IPS-20b (cell line): ENCODE measurements at regions not wholly inside any gene's neighbourhood (a gene's known extent, or its start where the extent isn't known, plus 50 kb on each side); places are given as distances from the start of the nearest gene placed in this dataset.
"Not testable (repeated sequence)": the region's sequence is repeated elsewhere in the genome, so short reads cannot be mapped to it uniquely, and the experiment has no call there.

Experiments
- H3K27ac ChIP-seq: one replicate; pipeline ENCODE4 v1.5.1; 2013; ENCODE audit warnings: low read length
- H3K27me3 ChIP-seq: 2 replicates; pipeline ENCODE4 v1.6.1; 2013; ENCODE audit warnings: mild to moderate bottlenecking, low read length, inconsistent platforms; ENCODE audit not compliant: insufficient read depth
- H3K36me3 ChIP-seq: 2 replicates; pipeline ENCODE4 v1.6.1; 2013; ENCODE audit warnings: low read depth, mild to moderate bottlenecking, inconsistent platforms, low read length, moderate library complexity; ENCODE audit not compliant: insufficient read depth
- H3K4me1 ChIP-seq: 2 replicates; pipeline ENCODE4 v1.6.1; 2013; ENCODE audit warnings: mild to moderate bottlenecking, control low read depth, inconsistent platforms, low read length, moderate library complexity; ENCODE audit not compliant: insufficient read depth
- H3K4me3 ChIP-seq: 2 replicates; pipeline ENCODE4 v1.5.1; 2013; ENCODE audit warnings: mild to moderate bottlenecking, low read length, inconsistent platforms
- H3K9ac ChIP-seq: 2 replicates; pipeline ENCODE4 v1.6.1; 2013; ENCODE audit warnings: low read depth, mild to moderate bottlenecking, inconsistent platforms, low read length, moderate library complexity
- H3K9me3 ChIP-seq: 2 replicates; pipeline ENCODE4 v1.6.1; 2013; ENCODE audit warnings: mild to moderate bottlenecking, low read depth, low read length, inconsistent platforms; ENCODE audit not compliant: insufficient read depth

DNA sequence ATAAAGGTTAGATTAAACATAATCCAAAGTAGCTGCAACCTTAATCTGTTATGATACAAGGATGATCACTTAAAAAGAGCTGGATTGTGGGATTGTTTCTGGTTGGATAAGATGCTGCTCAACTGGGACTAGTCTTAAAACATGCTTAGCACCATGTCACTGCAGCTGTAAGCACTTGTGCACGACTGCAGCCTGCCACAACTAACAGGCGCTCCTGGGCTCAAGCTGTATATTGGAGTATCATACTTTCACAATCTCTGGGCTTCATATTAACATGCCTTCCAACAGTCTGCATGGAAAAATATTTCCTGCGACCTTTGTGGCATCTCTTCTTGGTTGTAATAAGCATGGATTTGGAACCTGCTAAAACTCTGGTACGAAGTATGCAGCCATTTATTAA is 493.0 kb upstream of the PITX2 start:
- H3K4me1 ChIP-seq: no peaks in the 10 kb centered on the region
- H3K9ac ChIP-seq: no peak overlapping the region
- no peak overlapping the region for H3K27ac ChIP-seq
- no peaks in the 10 kb centered on the region for H3K27me3 ChIP-seq
- H3K9me3 ChIP-seq: no peaks in the 10 kb centered on the region
- H3K4me3 ChIP-seq: no peak overlapping the region
- no peaks in the 10 kb centered on the region for H3K36me3 ChIP-seq

DNA sequence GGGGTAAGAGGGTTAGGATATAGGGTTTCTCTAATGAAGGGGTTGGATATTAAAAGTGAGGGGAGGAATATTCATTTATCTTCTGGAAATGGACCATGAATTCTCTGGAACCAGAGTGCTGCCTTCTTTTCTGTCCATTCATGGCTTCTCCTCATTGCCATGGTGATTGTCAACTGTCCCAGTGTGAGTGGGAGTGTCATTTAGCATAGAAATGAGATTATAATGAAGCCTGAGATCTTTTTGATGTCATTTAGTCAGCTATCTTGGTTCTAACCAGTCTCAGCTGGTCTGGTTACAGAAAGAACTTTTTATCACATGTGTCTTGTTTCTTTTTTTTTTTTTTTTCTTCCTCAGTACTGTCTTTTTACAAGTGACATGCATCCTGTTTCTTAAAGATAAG is 497.3 kb upstream of the PITX2 start:
- no peaks in the 10 kb centered on the region for H3K4me1 ChIP-seq
- no peaks in the 10 kb centered on the region for H3K36me3 ChIP-seq
- no peaks in the 10 kb centered on the region for H3K9me3 ChIP-seq
- no peak overlapping the region for H3K9ac ChIP-seq
- H3K4me3 ChIP-seq: no peak overlapping the region
- H3K27me3 ChIP-seq: no peaks in the 10 kb centered on the region
- H3K27ac ChIP-seq: no peak overlapping the region

DNA sequence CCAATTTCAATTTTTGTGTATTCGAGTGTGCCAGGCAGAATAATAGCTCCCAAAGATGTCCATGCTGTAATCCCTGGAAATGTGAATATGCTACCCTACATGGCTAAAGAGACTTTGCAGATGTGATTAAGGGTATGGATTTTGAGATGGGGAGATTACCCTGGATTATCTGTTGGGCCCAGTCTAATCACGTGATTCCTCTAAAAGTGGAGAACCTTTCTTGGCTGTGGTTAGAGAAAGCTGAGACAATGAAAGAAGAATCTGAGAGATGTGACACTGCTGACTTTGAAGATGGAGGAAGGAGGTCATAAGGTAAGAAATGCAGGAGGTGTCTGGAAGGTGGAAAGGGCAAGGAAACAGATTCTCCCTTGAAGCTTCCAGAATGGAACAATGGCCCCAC is 503.5 kb upstream of the PITX2 start:
- H3K27ac ChIP-seq: no peak overlapping the region
- H3K9ac ChIP-seq: no peak overlapping the region
- H3K4me1 ChIP-seq: no peaks in the 10 kb centered on the region
- no peak overlapping the region for H3K4me3 ChIP-seq
- H3K27me3 ChIP-seq: no peaks in the 10 kb centered on the region
- H3K9me3 ChIP-seq: no peaks in the 10 kb centered on the region
- no peaks in the 10 kb centered on the region for H3K36me3 ChIP-seq

DNA sequence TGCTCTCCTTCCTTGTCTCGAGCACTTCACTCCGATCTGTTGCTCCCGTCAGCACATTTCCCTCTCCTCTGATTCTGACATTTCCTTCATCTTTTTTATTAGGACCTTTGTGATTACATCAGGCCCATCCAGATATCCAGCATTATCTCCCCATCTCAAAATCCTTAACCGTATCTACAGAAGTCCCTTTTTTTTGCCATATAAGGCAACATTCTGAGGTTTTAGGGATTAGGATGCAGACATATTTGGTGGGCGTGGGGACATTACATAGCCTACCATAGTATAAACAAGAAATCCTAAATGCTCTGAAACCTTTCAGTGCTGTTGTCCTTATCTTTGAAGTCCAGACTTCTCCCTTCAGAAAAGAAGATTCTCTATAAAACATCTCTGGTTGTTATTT is 505.0 kb upstream of the PITX2 start:
- H3K27me3 ChIP-seq: no peaks in the 10 kb centered on the region
- no peaks in the 10 kb centered on the region for H3K4me1 ChIP-seq
- no peaks in the 10 kb centered on the region for H3K9me3 ChIP-seq
- H3K27ac ChIP-seq: no peak overlapping the region
- H3K36me3 ChIP-seq: no peaks in the 10 kb centered on the region
- H3K4me3 ChIP-seq: no peak overlapping the region
- H3K9ac ChIP-seq: no peak overlapping the region

DNA sequence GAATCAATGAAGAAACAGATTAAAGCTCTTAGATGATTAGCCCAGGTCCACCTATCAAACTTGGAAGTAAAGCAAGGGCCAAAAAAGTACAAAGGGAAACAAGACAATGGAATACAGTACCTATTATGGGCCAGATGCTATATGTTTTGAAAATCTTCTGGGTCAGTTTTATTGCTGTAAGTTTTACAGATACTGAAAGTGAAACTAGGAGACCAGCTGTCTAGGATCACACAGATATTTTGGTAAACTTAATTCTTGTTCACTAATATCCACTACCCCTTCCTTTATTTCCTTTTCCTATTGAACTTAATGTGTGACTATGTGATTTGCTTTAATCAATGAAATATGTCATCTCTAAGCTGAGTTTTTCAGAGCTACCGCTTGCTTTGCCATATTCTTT is 505.4 kb upstream of the PITX2 start:
- H3K27me3 ChIP-seq: no peaks in the 10 kb centered on the region
- H3K9me3 ChIP-seq: no peaks in the 10 kb centered on the region
- no peak overlapping the region for H3K9ac ChIP-seq
- no peak overlapping the region for H3K27ac ChIP-seq
- H3K4me1 ChIP-seq: no peaks in the 10 kb centered on the region
- no peak overlapping the region for H3K4me3 ChIP-seq
- no peaks in the 10 kb centered on the region for H3K36me3 ChIP-seq

DNA sequence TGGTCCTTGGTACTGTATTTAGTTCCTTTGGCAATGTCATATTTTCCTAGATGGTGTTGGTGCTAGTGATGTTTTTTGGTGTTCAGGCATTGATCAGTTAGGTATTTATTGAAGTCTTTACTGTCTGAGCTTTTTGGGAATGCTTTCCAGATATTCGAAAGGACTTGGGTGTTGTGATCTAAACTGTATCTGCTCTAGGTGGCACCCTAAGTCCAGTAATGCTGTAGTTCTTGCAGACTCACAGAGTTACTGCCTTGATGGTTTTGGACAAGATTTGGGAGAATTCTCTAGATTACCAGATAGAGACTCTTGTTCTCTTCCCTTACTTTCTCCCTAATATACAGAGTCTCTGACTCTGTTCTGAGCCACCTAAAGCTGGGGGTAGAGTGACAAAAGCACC is 513.6 kb upstream of the PITX2 start:
- Histone ChIP-seq H3K36me3 (no peaks in the 10 kb centered on the region), H3K27ac (no peak overlapping the region), H3K9ac (no peak overlapping the region), H3K27me3 (no peaks in the 10 kb centered on the region), H3K4me3 (no peak overlapping the region), H3K9me3 (no peaks in the 10 kb centered on the region), H3K4me1 (no peaks in the 10 kb centered on the region)

DNA sequence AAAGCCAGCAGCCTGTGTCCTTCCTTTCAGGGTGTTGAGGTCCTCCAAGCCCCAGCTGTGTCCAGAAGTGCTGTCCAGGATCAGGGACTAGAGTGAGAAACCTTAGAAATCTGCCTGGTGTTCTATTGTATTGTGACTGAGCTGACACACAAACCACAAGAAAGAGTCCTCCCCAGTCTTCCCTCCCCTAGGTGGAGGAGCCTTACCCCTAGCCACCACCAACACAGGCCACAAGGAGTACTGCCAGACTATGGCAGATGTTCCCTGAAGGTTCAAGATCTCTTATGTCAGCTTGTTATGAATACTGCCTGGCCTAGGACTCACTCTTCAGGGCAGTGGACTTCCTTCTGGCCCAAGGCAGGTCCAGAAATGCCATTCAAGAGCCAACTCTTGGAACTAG is 514.1 kb upstream of the PITX2 start:
- no peaks in the 10 kb centered on the region for H3K27me3 ChIP-seq
- H3K9me3 ChIP-seq: no peaks in the 10 kb centered on the region
- H3K36me3 ChIP-seq: no peaks in the 10 kb centered on the region
- no peak overlapping the region for H3K4me3 ChIP-seq
- no peak overlapping the region for H3K9ac ChIP-seq
- no peak overlapping the region for H3K27ac ChIP-seq
- H3K4me1 ChIP-seq: no peaks in the 10 kb centered on the region

DNA sequence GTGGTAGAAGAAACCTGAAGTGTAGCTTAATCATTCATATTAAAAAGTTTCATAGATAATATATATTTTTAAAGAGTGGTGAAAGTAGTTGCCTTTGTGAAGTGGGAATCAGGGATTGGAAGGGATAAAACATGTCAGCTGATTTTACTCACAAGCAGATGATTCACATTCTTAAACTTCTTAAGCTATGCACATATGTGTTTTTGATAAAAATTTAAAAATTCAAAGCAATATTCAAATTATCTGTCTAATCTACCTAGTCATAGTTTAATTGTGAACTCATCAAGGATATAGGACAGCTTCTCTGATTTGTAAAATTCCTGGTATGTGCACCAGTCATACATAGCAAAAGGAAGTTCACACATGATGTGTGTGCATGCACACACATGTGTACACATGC is 520.6 kb upstream of the PITX2 start:
- no peak overlapping the region for H3K4me3 ChIP-seq
- H3K4me1 ChIP-seq: no peaks in the 10 kb centered on the region
- no peak overlapping the region for H3K9ac ChIP-seq
- no peaks in the 10 kb centered on the region for H3K27me3 ChIP-seq
- H3K27ac ChIP-seq: no peak overlapping the region
- no peaks in the 10 kb centered on the region for H3K36me3 ChIP-seq
- H3K9me3 ChIP-seq: no peaks in the 10 kb centered on the region

DNA sequence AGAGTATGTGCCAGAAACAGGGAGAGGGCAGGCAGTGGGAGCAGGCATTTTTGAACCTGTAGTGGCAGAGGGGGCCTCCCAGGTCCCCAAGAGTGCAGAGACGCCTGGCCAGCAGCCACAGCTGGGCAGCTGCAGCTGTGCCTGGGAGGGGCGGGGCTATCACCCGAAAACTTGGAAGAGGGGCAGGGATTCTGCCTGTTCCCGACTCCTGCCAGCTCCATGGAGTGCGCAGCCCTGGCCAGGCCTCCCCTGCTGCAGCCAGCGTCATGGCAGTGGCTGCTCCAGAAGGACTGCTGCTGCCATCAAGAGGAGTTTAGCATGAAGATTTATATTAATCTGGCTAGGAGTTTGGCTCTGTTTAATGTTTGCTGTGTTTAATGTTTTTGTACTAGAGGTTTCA is 532.1 kb upstream of the PITX2 start:
- no peaks in the 10 kb centered on the region for H3K36me3 ChIP-seq
- H3K27me3 ChIP-seq: no peaks in the 10 kb centered on the region
- H3K4me1 ChIP-seq: no peaks in the 10 kb centered on the region
- H3K9me3 ChIP-seq: peaks cover 16% of the 10 kb centered on the region
- no peak overlapping the region for H3K9ac ChIP-seq
- no peak overlapping the region for H3K27ac ChIP-seq
- H3K4me3 ChIP-seq: no peak overlapping the region

DNA sequence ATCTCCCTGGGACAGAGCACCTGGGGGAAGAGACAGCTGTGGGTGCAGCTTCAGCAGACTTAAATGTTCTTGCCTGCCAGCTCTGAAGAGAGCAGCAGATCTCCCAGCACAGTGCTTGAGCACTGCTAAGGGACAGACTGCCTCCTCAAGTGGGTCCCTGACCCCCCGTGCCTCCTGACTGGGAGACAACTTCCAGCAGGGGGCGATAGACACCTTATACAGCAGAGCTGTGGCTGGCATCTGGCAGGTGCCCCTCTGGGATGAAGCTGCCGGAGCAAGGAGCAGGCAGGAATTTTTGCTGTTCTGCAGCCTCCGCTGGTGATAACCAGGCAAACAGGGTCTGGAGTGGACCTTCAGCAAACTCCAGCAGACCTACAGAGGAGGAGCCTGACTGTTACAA is 541.7 kb upstream of the PITX2 start:
- not testable (repeated sequence) for H3K27ac ChIP-seq, H3K4me1 ChIP-seq, H3K27me3 ChIP-seq, H3K4me3 ChIP-seq, H3K9ac ChIP-seq, H3K36me3 ChIP-seq, H3K9me3 ChIP-seq

DNA sequence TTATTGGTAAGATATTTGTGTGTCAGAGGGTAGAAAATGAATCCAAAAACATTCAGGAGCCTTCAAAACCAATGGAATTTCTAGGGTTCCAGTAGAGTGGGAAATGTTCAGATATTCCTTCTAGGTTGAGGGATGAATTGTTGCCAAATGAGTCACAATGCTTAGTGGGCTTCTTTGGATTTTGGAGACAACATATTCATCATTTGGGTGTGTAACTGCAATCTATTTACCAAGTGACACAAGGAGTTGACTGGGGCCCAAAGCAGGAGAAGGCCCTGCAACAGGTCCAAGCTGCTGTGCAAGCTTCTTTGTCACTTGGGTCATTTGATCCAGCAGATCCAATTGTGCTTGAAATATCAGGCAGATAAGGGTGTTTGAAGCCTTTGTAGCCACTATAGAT is 551.5 kb upstream of the PITX2 start:
- Histone ChIP-seq H3K36me3 (no peaks in the 10 kb centered on the region), H3K27ac (no peak overlapping the region), H3K4me1 (no peaks in the 10 kb centered on the region), H3K27me3 (no peaks in the 10 kb centered on the region), H3K9ac (no peak overlapping the region), H3K9me3 (no peaks in the 10 kb centered on the region), H3K4me3 (no peak overlapping the region)

DNA sequence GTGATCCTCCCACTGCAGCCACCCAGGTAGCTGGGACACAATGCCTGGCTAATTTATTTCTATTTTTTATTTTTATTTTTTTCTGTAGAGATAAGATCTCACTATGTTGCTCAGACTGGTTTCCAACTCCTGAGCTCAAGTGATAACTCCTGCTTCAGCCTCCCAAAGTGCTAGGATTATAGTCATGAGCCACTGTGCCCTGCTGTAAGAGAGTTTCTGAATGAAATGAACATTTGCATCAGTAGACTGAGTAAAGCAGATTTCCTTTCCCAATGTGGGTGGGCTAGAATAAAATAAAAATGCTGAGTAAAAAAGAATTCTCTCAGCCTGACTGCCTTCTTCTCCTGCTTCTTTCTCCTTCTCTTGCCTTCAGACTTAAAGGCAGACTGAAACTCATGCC is 555.4 kb upstream of the PITX2 start:
- no peak overlapping the region for H3K27ac ChIP-seq
- no peaks in the 10 kb centered on the region for H3K4me1 ChIP-seq
- H3K36me3 ChIP-seq: no peaks in the 10 kb centered on the region
- H3K9ac ChIP-seq: no peak overlapping the region
- peaks cover 10% of the 10 kb centered on the region for H3K9me3 ChIP-seq
- H3K27me3 ChIP-seq: no peaks in the 10 kb centered on the region
- no peak overlapping the region for H3K4me3 ChIP-seq

DNA sequence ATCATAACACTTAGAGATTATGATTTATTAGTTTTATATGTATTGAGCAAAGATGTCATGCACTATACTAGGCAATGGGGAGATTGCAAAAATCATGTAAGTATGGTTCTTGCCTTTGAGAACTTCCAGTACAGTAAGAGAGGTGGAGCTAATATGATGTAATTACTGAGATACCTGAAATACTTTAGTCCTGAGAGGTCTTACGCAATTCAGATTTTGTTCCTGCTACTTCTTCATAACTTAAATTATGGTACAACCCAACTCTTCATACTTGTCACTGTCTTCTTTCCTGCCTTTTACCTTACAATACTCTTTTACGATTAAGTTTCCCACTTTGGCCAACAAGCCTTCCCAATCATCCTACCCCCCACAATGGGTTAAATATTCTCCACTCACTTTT is 564.2 kb upstream of the PITX2 start:
- H3K27ac ChIP-seq: no peak overlapping the region
- H3K27me3 ChIP-seq: no peaks in the 10 kb centered on the region
- no peak overlapping the region for H3K9ac ChIP-seq
- H3K4me3 ChIP-seq: no peak overlapping the region
- peaks cover 14% of the 10 kb centered on the region for H3K9me3 ChIP-seq
- no peaks in the 10 kb centered on the region for H3K4me1 ChIP-seq
- H3K36me3 ChIP-seq: no peaks in the 10 kb centered on the region
